Transverse colon (tissue), 4 donors: ENCODE measurements at regions not wholly inside any gene's neighbourhood (a gene's known extent, or its start where the extent isn't known, plus 50 kb on each side); places are given as distances from the start of the nearest gene placed in this dataset.

ENCODE experiments used
- DNase-seq: peaks from one replicate; pipeline ENCODE4 v3.0.0-alpha.2; 2019
- H3K27ac ChIP-seq, 4 donors: fragments of 200-600 bp; sonication (generic); 2 replicates each; pipeline ENCODE4 v1.5.1; 2016 to 2018; ENCODE audit warnings: inconsistent platforms in 4 of 4
- H3K27me3 ChIP-seq: fragments of 200-600 bp; sonication (generic); 2 replicates; pipeline ENCODE4 v1.5.1; 2017; ENCODE audit warnings: inconsistent platforms
- H3K36me3 ChIP-seq, 4 donors: fragments of 200-600 bp; sonication (generic); 2 replicates each; pipeline ENCODE4 v1.5.1; 2017 to 2019; ENCODE audit warnings: inconsistent platforms in 4 of 4
- H3K4me1 ChIP-seq, 4 donors: fragments of 200-600 bp; sonication (generic); 2 replicates each; pipeline ENCODE4 v1.5.1; 2017 to 2020; ENCODE audit warnings: inconsistent platforms in 4 of 4
- H3K4me3 ChIP-seq, 4 donors: fragments of 200-600 bp; sonication (generic); 1 replicate in 1 of 4; 2 replicates in 3 of 4; pipeline versions ENCODE4 v1.5.1 to v1.6.1; 2017 to 2019; ENCODE audit warnings: inconsistent platforms in 4 of 4
- H3K9me3 ChIP-seq, 2 donors: fragments of 200-600 bp; sonication (generic); 2 replicates each; pipeline ENCODE4 v1.5.1; 2017 to 2019; ENCODE audit warnings: inconsistent platforms in 2 of 2
- EP300 ChIP-seq: sonication (generic); formaldehyde crosslinking; IDR thresholded peaks from one replicate; pipeline ENCODE4 v1.6.1; 2017; ENCODE audit warnings: antibody characterized with exemption, low read depth
- POLR2A ChIP-seq: fragments of 450-650 bp; IDR thresholded peaks from one replicate; pipeline ENCODE4 v1.6.1; 2016; ENCODE audit warnings: antibody characterized with exemption, mild to moderate bottlenecking, moderate library complexity
- POLR2AphosphoS5 ChIP-seq, 3 donors: sonication (generic); formaldehyde crosslinking; IDR thresholded peaks; one replicate each; pipeline ENCODE4 v1.6.1; 2016; ENCODE audit warnings: antibody characterized with exemption in 3 of 3
- WGBS, 2 donors: methylation state at CpG; one replicate each; pipeline ENCODE4 v1.1.5; 2018; ENCODE audit warnings: low coverage in 1 of 2; 5-methylcytosine and 5-hydroxymethylcytosine counted together
- in situ Hi-C, 4 donors: fragments of 200-750 bp; cut with MboI; loops; one replicate each; pipeline versions ENCODE4 v1.15.0 to v1.15.1; 2017; ENCODE audit warnings: low sequenced_read_pairs in 3 of 4, low pct_ligation_motif_present in 1 of 4, low pct_unique_long_range_greater_than_20kb in 1 of 4
- intact Hi-C: fragments of 100-400 bp; cut with DNase I; formaldehyde crosslinking; loops from one replicate; pipeline ENCODE4 v1.15.1; 2023; ENCODE audit warnings: low total_unique reads
- TF ChIP-seq, protein P1 (sequence below), 5 experiments: fragments of 200-600 bp in 3 of 5; fragments of 450-650 bp in 2 of 5; sonication (generic) in 3 of 5; IDR thresholded peaks; 1 replicate in 2 of 5; 2 replicates in 3 of 5; pipeline ENCODE4 v1.5.1; 2016 to 2017; ENCODE audit warnings: antibody characterized with exemption in 5 of 5, inconsistent platforms in 3 of 5, mild to moderate bottlenecking in 2 of 5, moderate library complexity in 1 of 5

DNA sequence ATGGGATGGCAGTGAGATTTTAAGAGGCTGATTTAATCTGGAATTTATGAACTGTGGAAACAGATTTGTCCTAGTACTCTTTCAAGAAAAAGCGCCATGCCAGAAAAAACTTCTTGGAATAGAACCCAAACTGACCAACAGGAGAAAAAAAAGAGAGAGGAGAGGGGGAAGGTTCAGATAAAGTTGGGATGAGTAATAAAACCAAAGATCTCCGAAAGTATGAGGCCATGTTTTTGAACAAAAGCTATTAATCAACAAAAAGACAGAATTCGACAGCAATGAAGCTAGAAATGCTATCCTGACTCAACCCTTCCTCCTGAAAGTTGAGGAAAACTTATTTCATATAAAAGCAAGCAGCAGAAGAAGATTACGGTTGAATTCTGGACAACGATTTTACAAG is 135.5 kb downstream of the CEMIP2 start:
- in situ Hi-C loops = no loop called here
- WGBS, 2 donors = 87 to 92% methylated on average over 4 to 5 of the region's 5 CpGs
- TF ChIP-seq POLR2AphosphoS5 (IDR thresholded peaks at IDR 0.05) (no peak), POLR2A (no peak), EP300 (no peak)
- TF ChIP-seq, protein P1, sequence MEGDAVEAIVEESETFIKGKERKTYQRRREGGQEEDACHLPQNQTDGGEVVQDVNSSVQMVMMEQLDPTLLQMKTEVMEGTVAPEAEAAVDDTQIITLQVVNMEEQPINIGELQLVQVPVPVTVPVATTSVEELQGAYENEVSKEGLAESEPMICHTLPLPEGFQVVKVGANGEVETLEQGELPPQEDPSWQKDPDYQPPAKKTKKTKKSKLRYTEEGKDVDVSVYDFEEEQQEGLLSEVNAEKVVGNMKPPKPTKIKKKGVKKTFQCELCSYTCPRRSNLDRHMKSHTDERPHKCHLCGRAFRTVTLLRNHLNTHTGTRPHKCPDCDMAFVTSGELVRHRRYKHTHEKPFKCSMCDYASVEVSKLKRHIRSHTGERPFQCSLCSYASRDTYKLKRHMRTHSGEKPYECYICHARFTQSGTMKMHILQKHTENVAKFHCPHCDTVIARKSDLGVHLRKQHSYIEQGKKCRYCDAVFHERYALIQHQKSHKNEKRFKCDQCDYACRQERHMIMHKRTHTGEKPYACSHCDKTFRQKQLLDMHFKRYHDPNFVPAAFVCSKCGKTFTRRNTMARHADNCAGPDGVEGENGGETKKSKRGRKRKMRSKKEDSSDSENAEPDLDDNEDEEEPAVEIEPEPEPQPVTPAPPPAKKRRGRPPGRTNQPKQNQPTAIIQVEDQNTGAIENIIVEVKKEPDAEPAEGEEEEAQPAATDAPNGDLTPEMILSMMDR (IDR thresholded peaks at IDR 0.05) = no peak

DNA sequence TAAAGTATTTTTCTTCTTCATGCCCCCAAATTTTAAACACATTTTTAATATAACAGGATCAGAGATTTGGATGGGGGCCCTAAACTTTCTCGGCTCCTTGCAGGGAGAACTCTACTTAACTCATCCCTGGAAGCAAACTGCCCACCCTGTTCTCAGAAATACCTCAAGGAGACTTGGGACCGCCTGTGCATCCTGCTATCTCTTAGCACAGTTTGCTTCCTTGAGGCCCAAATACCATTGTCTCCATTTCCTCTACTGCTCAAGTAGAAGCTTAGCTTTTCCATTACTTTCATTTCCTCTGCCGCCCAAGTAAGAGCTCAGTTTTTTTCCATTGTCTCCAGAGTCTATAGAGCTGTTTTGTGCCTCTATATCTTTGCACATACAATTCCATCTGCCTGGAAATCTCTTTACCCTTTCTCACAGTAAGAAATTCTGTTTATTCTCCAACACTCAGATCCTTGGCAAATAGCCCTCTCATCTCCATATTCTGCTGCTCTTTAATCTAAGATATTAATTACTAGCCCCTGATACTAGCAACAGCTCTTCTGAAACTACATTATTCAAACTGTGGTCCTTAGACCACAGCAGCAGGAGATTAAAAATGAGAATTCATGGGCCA is 137.8 kb downstream of the CEMIP2 start:
- WGBS, 2 donors = 77 to 88% methylated on average over 3 of the region's 3 CpGs
- intact Hi-C loops (loop anchor here (2.0 kb wide), 1 partner anchor 14 kb away; no protein-coding TSS in a partner anchor), in situ Hi-C loops (no loop called here)
- TF ChIP-seq EP300 (no peak), POLR2AphosphoS5 (IDR thresholded peaks at IDR 0.05) (no peak), POLR2A (no peak)
- TF ChIP-seq, protein P1 (IDR thresholded peaks at IDR 0.05) = no peak
- H3K27me3 ChIP-seq = no peaks in the 10 kb centered on the region
- no peak overlapping the region for H3K27ac ChIP-seq
- H3K4me3 ChIP-seq = no peak overlapping the region
- peaks cover 0 to 10% (median 4%) of the 10 kb centered on the region in 4 donors for H3K4me1 ChIP-seq
- DNase-seq = no peak
- H3K36me3 ChIP-seq = no peaks in the 10 kb centered on the region
- no peaks in the 10 kb centered on the region for H3K9me3 ChIP-seq

More for the DNA sequence above, 135.5 kb downstream of the CEMIP2 start:
- H3K27ac ChIP-seq = no peak overlapping the region
- H3K4me3 ChIP-seq = no peak overlapping the region
- no peak for DNase-seq
- H3K36me3 ChIP-seq = no peaks in the 10 kb centered on the region
- peaks cover 0 to 3% (median 0%) of the 10 kb centered on the region in 4 donors for H3K4me1 ChIP-seq
- intact Hi-C loops = no loop called here
- H3K27me3 ChIP-seq = no peaks in the 10 kb centered on the region
- H3K9me3 ChIP-seq = no peaks in the 10 kb centered on the region

- WGBS, 2 donors = 41 to 53% methylated on average over 3 of the region's 3 CpGs
- Histone ChIP-seq H3K27ac (no peak overlapping the region), H3K4me1 (peaks cover 0 to 10% (median 4%) of the 10 kb centered on the region in 4 donors), H3K36me3 (no peaks in the 10 kb centered on the region), H3K4me3 (no peak overlapping the region), H3K9me3 (no peaks in the 10 kb centered on the region), H3K27me3 (no peaks in the 10 kb centered on the region)
- no peak for TF ChIP-seq POLR2AphosphoS5 (IDR thresholded peaks at IDR 0.05)
- TF ChIP-seq, protein P1 (IDR thresholded peaks at IDR 0.05) = no peak
- TF ChIP-seq POLR2A = no peak
- TF ChIP-seq EP300 = no peak
- no peak for DNase-seq
- in situ Hi-C loops = no loop called here
- intact Hi-C loops = loop anchor here (2.0 kb wide), 1 partner anchor 13 kb away; no protein-coding TSS in a partner anchor
Measured at GRCh38 chr9:71629578-71630215, 138.6 kb downstream of the CEMIP2 start.

- H3K4me1 ChIP-seq = peaks cover 0 to 10% (median 4%) of the 10 kb centered on the region in 4 donors
- intact Hi-C loops (no loop called here), in situ Hi-C loops (no loop called here)
- DNase-seq = no peak
- WGBS, 2 donors = 76 to 86% methylated on average over 3 of the region's 3 CpGs
- no peaks in the 10 kb centered on the region for H3K36me3 ChIP-seq
- no peak overlapping the region for H3K4me3 ChIP-seq
- H3K27ac ChIP-seq = no peak overlapping the region
- H3K9me3 ChIP-seq = no peaks in the 10 kb centered on the region
- TF ChIP-seq, protein P1 (IDR thresholded peaks at IDR 0.05) = peak in 2 of 5 experiments; percentile 11 to 15
- no peak for TF ChIP-seq POLR2AphosphoS5 (IDR thresholded peaks at IDR 0.05)
- TF ChIP-seq EP300 = no peak
- no peak for TF ChIP-seq POLR2A
- H3K27me3 ChIP-seq = no peaks in the 10 kb centered on the region
Measured at GRCh38 chr9:71628247-71628646, 140.1 kb downstream of the CEMIP2 start.
